Nephron progenitor cell (in vitro differentiated cells): ENCODE measurements at regions not wholly inside any gene's neighbourhood (a gene's known extent, or its start where the extent isn't known, plus 50 kb on each side); places are given as distances from the start of the nearest gene placed in this dataset.

Source experiments
- DNase-seq: peaks from one replicate; pipeline ENCODE4 v3.0.0; 2021
- H3K27ac Mint-ChIP-seq: 2 replicates; pipeline ENCODE4 v1.8.0; 2021; ENCODE audit warnings: mild to moderate bottlenecking, moderate library complexity, mixed read lengths
- H3K27me3 Mint-ChIP-seq: 2 replicates; pipeline ENCODE4 v1.8.0; 2021; ENCODE audit warnings: mild to moderate bottlenecking, low read depth, mixed read lengths; ENCODE audit not compliant: poor library complexity
- H3K36me3 Mint-ChIP-seq: 2 replicates; pipeline ENCODE4 v1.8.0; 2021; ENCODE audit warnings: low read depth, mixed read lengths
- H3K4me1 Mint-ChIP-seq: 2 replicates; pipeline ENCODE4 v1.8.0; 2021; ENCODE audit warnings: mixed read lengths
- H3K4me3 Mint-ChIP-seq: 2 replicates; pipeline ENCODE4 v1.8.0; 2021; ENCODE audit warnings: mild to moderate bottlenecking, moderate library complexity, mixed read lengths
- H3K9me3 Mint-ChIP-seq: 2 replicates; pipeline ENCODE4 v1.8.0; 2021; ENCODE audit warnings: mild to moderate bottlenecking, moderate library complexity, mixed read lengths
- CTCF ChIP-seq: fragments of 200-600 bp; sonication (generic); IDR thresholded peaks from 2 replicates; pipeline ENCODE4 v1.5.0; 2021; ENCODE audit warnings: antibody characterized with exemption

DNA sequence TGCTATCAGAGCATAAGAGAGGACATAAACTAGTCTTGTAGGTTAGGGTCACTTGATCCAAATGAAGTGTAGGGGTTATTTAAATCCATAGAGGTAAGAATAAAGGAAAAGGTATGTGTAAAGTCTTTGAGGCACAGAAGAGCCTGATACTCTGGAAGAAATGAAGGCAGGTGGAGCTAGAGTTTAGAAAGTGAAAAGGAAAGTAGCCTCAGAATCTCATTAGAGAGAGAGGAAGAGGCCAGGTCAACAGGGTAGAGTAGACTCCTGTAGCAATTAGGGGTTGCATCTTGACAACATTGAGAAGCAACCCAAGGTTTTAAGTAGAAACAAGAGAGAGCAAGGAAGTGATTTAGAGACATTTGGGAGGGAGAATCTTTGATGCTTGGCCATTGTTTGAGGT lies 235.2 kb upstream of the SOX9 start:
- Mint-ChIP-seq H3K27ac (no peak overlapping the region), H3K4me3 (no peak overlapping the region), H3K9me3 (peaks cover 1% of the 10 kb centered on the region), H3K4me1 (no peaks in the 10 kb centered on the region), H3K36me3 (no peaks in the 10 kb centered on the region), H3K27me3 (peaks cover 3% of the 10 kb centered on the region)
- no peak for DNase-seq
- TF ChIP-seq CTCF = no peak

- no peak overlapping the region for H3K27ac Mint-ChIP-seq
- H3K4me3 Mint-ChIP-seq = no peak overlapping the region
- H3K36me3 Mint-ChIP-seq = no peaks in the 10 kb centered on the region
- no peaks in the 10 kb centered on the region for H3K27me3 Mint-ChIP-seq
- H3K4me1 Mint-ChIP-seq = peaks cover 23% of the 10 kb centered on the region
- TF ChIP-seq CTCF = no peak
- no peak for DNase-seq
- H3K9me3 Mint-ChIP-seq = peaks cover 8% of the 10 kb centered on the region
These were observed 221.5 kb upstream of the SOX9 start for GRCh38 chr17:71899317-71899716.

DNA sequence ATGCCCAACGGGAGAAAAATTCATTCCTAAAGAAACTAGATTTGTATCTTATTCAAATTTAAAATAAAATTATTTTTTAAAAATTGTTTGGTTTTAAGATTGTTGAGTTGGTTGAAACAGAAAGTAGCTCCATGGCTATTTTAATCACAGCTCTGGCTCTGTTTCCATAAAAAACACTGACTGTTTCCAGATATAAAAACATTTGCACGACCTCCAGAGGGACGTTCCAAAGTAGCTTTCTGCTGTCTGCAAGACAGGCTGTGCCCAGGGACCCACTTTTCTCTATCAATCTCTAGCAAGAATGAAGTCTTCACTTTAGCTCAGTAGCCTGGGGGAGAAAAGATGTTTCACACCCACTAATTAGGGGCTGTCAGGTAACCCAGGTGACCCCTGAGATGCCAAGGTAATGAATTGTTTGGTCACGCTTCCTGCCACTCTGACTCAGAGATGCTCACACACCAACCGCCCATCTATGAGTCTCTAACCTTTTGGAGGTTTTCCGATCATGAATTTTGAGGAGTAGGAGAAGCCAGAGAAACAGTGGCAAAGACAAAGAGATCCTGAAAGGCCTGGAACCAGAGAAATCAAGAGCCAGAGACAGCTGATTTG lies 220.1 kb upstream of the SOX9 start:
- Mint-ChIP-seq H3K27ac (no peak overlapping the region), H3K36me3 (no peaks in the 10 kb centered on the region), H3K4me3 (no peak overlapping the region), H3K9me3 (peaks cover 12% of the 10 kb centered on the region), H3K4me1 (peaks cover 15% of the 10 kb centered on the region), H3K27me3 (no peaks in the 10 kb centered on the region)
- DNase-seq = no peak
- no peak for TF ChIP-seq CTCF

- no peak for TF ChIP-seq CTCF
- Mint-ChIP-seq H3K27ac (no peak overlapping the region), H3K36me3 (no peaks in the 10 kb centered on the region), H3K27me3 (no peaks in the 10 kb centered on the region), H3K4me3 (no peak overlapping the region), H3K4me1 (peaks cover 12% of the 10 kb centered on the region), H3K9me3 (peaks cover 7% of the 10 kb centered on the region)
- DNase-seq = no peak
These were observed 217.8 kb upstream of the SOX9 start for GRCh38 chr17:71902894-71903506.

GRCh38 chr17:71905376-71906031 lies 215.3 kb upstream of the SOX9 start:
- TF ChIP-seq CTCF = no peak
- DNase-seq = no peak
- Mint-ChIP-seq H3K36me3 (no peaks in the 10 kb centered on the region), H3K4me3 (no peak overlapping the region), H3K27ac (no peak overlapping the region), H3K9me3 (peaks cover 7% of the 10 kb centered on the region), H3K27me3 (no peaks in the 10 kb centered on the region), H3K4me1 (peaks cover 7% of the 10 kb centered on the region)
